HepG2 (cell line): ENCODE measurements at regions not wholly inside any gene's neighbourhood (a gene's known extent, or its start where the extent isn't known, plus 50 kb on each side); places are given as distances from the start of the nearest gene placed in this dataset.

Experiments
- ATAC-seq: fragments of 200-7000 bp; cut with Tn5 transposase; 3 replicates; pipeline ENCODE4 v1.9.1; 2020; ENCODE audit warnings: mild to moderate bottlenecking, moderate library complexity
- BruUV-seq: library from RNA; stranded (reverse); fragments of 400-500 nt; replicated peaks from 2 replicates; lab custom pipeline; 2021; lab: Mats Ljungman, UMichigan
- CTCF ChIA-PET: fragments of 300-600 bp; formaldehyde crosslinking; extraction: SDS; loops from one replicate; lab custom pipeline; 2021; ENCODE audit warnings: low total read pairs, inconsistent platforms, low intra/inter-chr PET ratio; lab: Yijun Ruan, JAX
- POLR2A ChIA-PET: fragments of 350-600 bp; sonication (Branson Sonifier 250); formaldehyde crosslinking; loops from one replicate; lab custom pipeline; 2020; ENCODE audit warnings: antibody characterized with exemption, inconsistent platforms; lab: Yijun Ruan, JAX
- DNase-seq: peaks from one replicate; pipeline ENCODE4 v3.0.0-alpha.2; 2015; ENCODE audit warnings: low spot score
- FAIRE-seq: peaks from 3 replicates; lab custom pipeline; 2011; peaks lifted over from hg19 to GRCh38; lab: Jason Lieb, UNC
- H2AFZ ChIP-seq: one replicate; pipeline ENCODE4 v1.6.1; 2011; ENCODE audit warnings: low read length, inconsistent platforms
- H3K27ac ChIP-seq: fragments of 300-600 bp; 3 replicates; pipeline ENCODE4 v1.8.0; 2011; ENCODE audit warnings: mixed run types, mild to moderate bottlenecking, mixed read lengths, low read length, inconsistent platforms; ENCODE audit not compliant: insufficient read depth; ENCODE audit errors: extremely low read length
- H3K27me3 ChIP-seq, 2 experiments: fragments of 200-600 bp in 1 of 2; 2 replicates in 1 of 2; 3 replicates in 1 of 2; pipeline versions ENCODE4 v1.6.0 to v1.8.0; 2011; ENCODE audit warnings: low read length in 2 of 2, mild to moderate bottlenecking in 2 of 2, moderate library complexity in 2 of 2, inconsistent platforms in 1 of 2; ENCODE audit not compliant: insufficient read depth in 2 of 2, control insufficient read depth in 1 of 2
- H3K36me3 ChIP-seq, 2 experiments: fragments of 200-600 bp in 1 of 2; replicated peaks in 1 of 2; 2 replicates in 1 of 2; 3 replicates in 1 of 2; pipeline versions ENCODE4 v1.5.1 to v1.8.0; 2011; ENCODE audit warnings: low read length in 2 of 2, inconsistent platforms in 1 of 2; ENCODE audit not compliant: insufficient read depth in 2 of 2, control insufficient read depth in 1 of 2
- H3K4me1 ChIP-seq: 2 replicates; pipeline ENCODE4 v1.5.1; 2012; ENCODE audit warnings: low read length, inconsistent platforms; ENCODE audit not compliant: insufficient read depth
- H3K4me2 ChIP-seq: 2 replicates; pipeline ENCODE4 v1.6.0; 2011; ENCODE audit warnings: low read depth, low read length, inconsistent platforms
- H3K4me3 ChIP-seq, 3 experiments: fragments of 200-600 bp in 1 of 3; sonication (generic), shearing (Covaris generic) in 1 of 3; replicated peaks in 1 of 3; 2 replicates each; pipeline ENCODE4 v1.5.1; 2011 to 2016; ENCODE audit warnings: low read length in 3 of 3, inconsistent platforms in 2 of 3, low read depth in 2 of 3, mild to moderate bottlenecking in 2 of 3, control low read depth in 1 of 3, mixed read lengths in 1 of 3; ENCODE audit not compliant: insufficient read depth in 1 of 3
- H3K79me2 ChIP-seq: one replicate; pipeline ENCODE4 v1.6.1; 2011; ENCODE audit warnings: low read length, inconsistent platforms; ENCODE audit not compliant: insufficient read depth
- H3K9ac ChIP-seq: 2 replicates; pipeline ENCODE4 v1.6.0; 2011; ENCODE audit warnings: mild to moderate bottlenecking, low read depth, low read length, inconsistent platforms; ENCODE audit not compliant: insufficient read depth
- H3K9me3 ChIP-seq: 2 replicates; pipeline ENCODE4 v1.5.1; 2012; ENCODE audit warnings: mild to moderate bottlenecking, low read length
- H4K20me1 ChIP-seq: 2 replicates; pipeline ENCODE4 v1.6.0; 2011; ENCODE audit warnings: inconsistent platforms, mild to moderate bottlenecking, low read length, moderate library complexity; ENCODE audit not compliant: insufficient read depth
- CSRNP1 ChIP-seq: sonication (generic); formaldehyde crosslinking; IDR thresholded peaks from 2 replicates; pipeline ENCODE4 v1.8.1; 2023; ENCODE audit warnings: mild to moderate bottlenecking, missing genetic modification reagents
- ETS1 ChIP-seq: sonication (generic); formaldehyde crosslinking; IDR thresholded peaks from 2 replicates; pipeline ENCODE4 v1.4.0; 2020; ENCODE audit warnings: missing genetic modification reagents
- HNRNPLL ChIP-seq: fragments of 200-400 bp; formaldehyde crosslinking; IDR thresholded peaks from 2 replicates; pipeline ENCODE4 v1.6.1; 2017; ENCODE audit warnings: mild to moderate bottlenecking, low read depth, low read length; ENCODE audit not compliant: poor library complexity, severe bottlenecking
- HNRNPUL1 ChIP-seq: fragments of 200-400 bp; formaldehyde crosslinking; IDR thresholded peaks from 2 replicates; pipeline ENCODE4 v1.6.1; 2017; ENCODE audit warnings: low read depth, mild to moderate bottlenecking, low read length, moderate library complexity
- MIXL1 ChIP-seq: IDR thresholded peaks from 2 replicates; pipeline ENCODE4 v1.6.1; 2016
- RBM22 ChIP-seq: fragments of 200-400 bp; formaldehyde crosslinking; optimal IDR thresholded peaks from 2 replicates; pipeline ENCODE3; 2017; ENCODE audit warnings: mild to moderate bottlenecking, low read length, moderate library complexity
- SMAD3 ChIP-seq: sonication (generic); formaldehyde crosslinking; IDR thresholded peaks from 2 replicates; pipeline ENCODE4 v1.4.0; 2020; ENCODE audit warnings: missing genetic modification reagents
- TCF7 ChIP-seq: sonication (generic); IDR thresholded peaks from 2 replicates; pipeline ENCODE4 v1.6.1; 2016; ENCODE audit warnings: antibody characterized with exemption, low read depth
- ZNF570 ChIP-seq: sonication (generic); formaldehyde crosslinking; IDR thresholded peaks from 2 replicates; pipeline ENCODE4 v1.4.0; 2020; ENCODE audit warnings: mild to moderate bottlenecking, missing genetic modification reagents, borderline replicate concordance
- ZNF772 ChIP-seq: sonication (generic); formaldehyde crosslinking; IDR thresholded peaks from 2 replicates; pipeline ENCODE4 v1.5.0; 2020; ENCODE audit warnings: mild to moderate bottlenecking, missing genetic modification reagents
- WGBS: methylation state at CpG from one replicate; pipeline ENCODE4 v1.1.6; 2017; ENCODE audit warnings: low lambda C conversion rate; 5-methylcytosine and 5-hydroxymethylcytosine counted together
- in situ Hi-C: cut with HindIII; loops from 2 replicates; pipeline ENCODE4 v1.10.0; 2017; ENCODE audit warnings: low pct_unique_long_range_greater_than_20kb; ENCODE audit not compliant: extremely low pct_ligation_motif_present
- intact Hi-C: fragments of 100-400 bp; cut with micrococcal nuclease; formaldehyde crosslinking; loops from one replicate; pipeline ENCODE4 v1.10.0; 2022; ENCODE audit not compliant: unreplicated experiment

GRCh38 chr3:191628571-191628970 lies 167.6 kb downstream of the PYDC2 start:
- intact Hi-C loops, result no loop called here
- ATAC-seq (no peak), DNase-seq (no peak), FAIRE-seq (no peak)
- BruUV-seq, result no TSS peak
- no peaks in the 10 kb centered on the region for H3K27me3 ChIP-seq
- in situ Hi-C loops, result no loop called here
- no peak overlapping the region for H3K4me2 ChIP-seq
- H3K4me3 ChIP-seq, result no peak overlapping the region
- ChIA-PET POLR2A (no interaction called here), CTCF (no interaction called here)
- H3K9me3 ChIP-seq, result no peaks in the 10 kb centered on the region
- no peak overlapping the region for H3K9ac ChIP-seq
- H3K36me3 ChIP-seq, result no peaks in the 10 kb centered on the region
- WGBS, result 3% methylated on average over 2 of the region's 2 CpGs
- H2AFZ ChIP-seq, result no peak overlapping the region
- no peaks in the 10 kb centered on the region for H4K20me1 ChIP-seq
- no peaks in the 10 kb centered on the region for H3K79me2 ChIP-seq
- H3K4me1 ChIP-seq, result no peaks in the 10 kb centered on the region
- TF ChIP-seq ZNF772 (CRISPR knock-in tag) (no peak), TCF7 (no peak), RBM22 (no peak), SMAD3 (no peak), HNRNPLL (no peak), HNRNPUL1 (no peak), ZNF570 (no peak), ETS1 (no peak), CSRNP1 (no peak), MIXL1 (CRISPR knock-in tag) (no peak)
- TF ChIP-seq, all 625 proteins: peak for 0
- no peak overlapping the region for H3K27ac ChIP-seq
